Right lobe of liver (tissue), 4 donors: ENCODE measurements at regions not wholly inside any gene's neighbourhood (a gene's known extent, or its start where the extent isn't known, plus 50 kb on each side); places are given as distances from the start of the nearest gene placed in this dataset.

Experiments used
- POLR2A ChIP-seq: fragments of 450-650 bp; IDR thresholded peaks from one replicate; pipeline ENCODE4 v1.6.1; 2017; ENCODE audit warnings: antibody characterized with exemption, mild to moderate bottlenecking
- TF ChIP-seq, protein P1 (sequence below), 4 donors: fragments of 200-600 bp in 3 of 4; fragments of 450-650 bp in 1 of 4; IDR thresholded peaks; one replicate each; pipeline versions ENCODE4 v1.5.1 to v1.8.0; 2016 to 2022; ENCODE audit warnings: antibody characterized with exemption in 4 of 4, mild to moderate bottlenecking in 2 of 4
- donor health status: DM: no; HTN: no; CAD: no.
- donor health status: DM: no; HTN: no; CAD: no.
- donor health status: DM: no; HTN: yes; CAD: no.

DNA sequence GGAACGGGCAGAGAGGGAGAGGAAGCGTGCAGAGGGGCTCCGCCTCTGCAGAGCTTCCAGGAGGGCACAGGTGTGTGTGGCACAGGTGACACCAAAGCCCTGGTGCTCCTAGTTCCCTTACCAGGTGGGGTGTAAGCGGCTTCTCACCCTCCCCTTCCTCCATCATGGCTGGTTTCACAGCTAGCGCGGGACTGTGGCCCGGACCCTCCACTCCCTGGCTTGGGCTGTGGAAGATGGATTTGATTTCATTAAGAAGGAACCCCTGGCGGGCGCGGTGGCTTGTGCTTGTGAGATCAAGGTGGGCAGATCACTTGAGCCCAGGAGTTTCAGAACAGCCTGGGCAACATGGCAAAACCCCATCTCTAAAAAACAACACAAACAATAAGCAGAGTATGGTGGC is 241.2 kb upstream of the GSE1 start:
- TF ChIP-seq, protein P1, sequence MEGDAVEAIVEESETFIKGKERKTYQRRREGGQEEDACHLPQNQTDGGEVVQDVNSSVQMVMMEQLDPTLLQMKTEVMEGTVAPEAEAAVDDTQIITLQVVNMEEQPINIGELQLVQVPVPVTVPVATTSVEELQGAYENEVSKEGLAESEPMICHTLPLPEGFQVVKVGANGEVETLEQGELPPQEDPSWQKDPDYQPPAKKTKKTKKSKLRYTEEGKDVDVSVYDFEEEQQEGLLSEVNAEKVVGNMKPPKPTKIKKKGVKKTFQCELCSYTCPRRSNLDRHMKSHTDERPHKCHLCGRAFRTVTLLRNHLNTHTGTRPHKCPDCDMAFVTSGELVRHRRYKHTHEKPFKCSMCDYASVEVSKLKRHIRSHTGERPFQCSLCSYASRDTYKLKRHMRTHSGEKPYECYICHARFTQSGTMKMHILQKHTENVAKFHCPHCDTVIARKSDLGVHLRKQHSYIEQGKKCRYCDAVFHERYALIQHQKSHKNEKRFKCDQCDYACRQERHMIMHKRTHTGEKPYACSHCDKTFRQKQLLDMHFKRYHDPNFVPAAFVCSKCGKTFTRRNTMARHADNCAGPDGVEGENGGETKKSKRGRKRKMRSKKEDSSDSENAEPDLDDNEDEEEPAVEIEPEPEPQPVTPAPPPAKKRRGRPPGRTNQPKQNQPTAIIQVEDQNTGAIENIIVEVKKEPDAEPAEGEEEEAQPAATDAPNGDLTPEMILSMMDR (IDR thresholded peaks at IDR 0.05) = no peak
- TF ChIP-seq POLR2A = no peak
